ENCODE measurements at regions not wholly inside any gene's neighbourhood (a gene's known extent, or its start where the extent isn't known, plus 50 kb on each side); places are given as distances from the start of the nearest gene placed in this dataset.

- TF ChIP-seq POLR2AphosphoS2 (conservative IDR thresholded peaks at IDR 0.05; ENCODE audit: low read length) (no peak), TP53 (CRISPR knock-in tag; IDR thresholded peaks at IDR 0.05) (no peak), BCL3 (IDR thresholded peaks at IDR 0.05) (no peak)
Measured at GRCh38 chr11:96878299-96879051, 488.7 kb downstream of the JRKL start.

All from A549 (cell line).